HG03039 (cell line): ENCODE measurements at regions not wholly inside any gene's neighbourhood (a gene's known extent, or its start where the extent isn't known, plus 50 kb on each side); places are given as distances from the start of the nearest gene placed in this dataset.
"Not testable (repeated sequence)": the region's sequence is repeated elsewhere in the genome, so short reads cannot be mapped to it uniquely, and the experiment has no call there.

ENCODE experiments used
- ATAC-seq: cut with Tn5 transposase; IDR thresholded peaks from one replicate; pipeline ENCODE4 v1.9.1; 2021; ENCODE audit warnings: mild to moderate bottlenecking, moderate library complexity; ENCODE audit not compliant: unreplicated experiment

GRCh38 chr6:67881706-67882065 lies 753.4 kb upstream of the ADGRB3 start:
- no peak for ATAC-seq

DNA sequence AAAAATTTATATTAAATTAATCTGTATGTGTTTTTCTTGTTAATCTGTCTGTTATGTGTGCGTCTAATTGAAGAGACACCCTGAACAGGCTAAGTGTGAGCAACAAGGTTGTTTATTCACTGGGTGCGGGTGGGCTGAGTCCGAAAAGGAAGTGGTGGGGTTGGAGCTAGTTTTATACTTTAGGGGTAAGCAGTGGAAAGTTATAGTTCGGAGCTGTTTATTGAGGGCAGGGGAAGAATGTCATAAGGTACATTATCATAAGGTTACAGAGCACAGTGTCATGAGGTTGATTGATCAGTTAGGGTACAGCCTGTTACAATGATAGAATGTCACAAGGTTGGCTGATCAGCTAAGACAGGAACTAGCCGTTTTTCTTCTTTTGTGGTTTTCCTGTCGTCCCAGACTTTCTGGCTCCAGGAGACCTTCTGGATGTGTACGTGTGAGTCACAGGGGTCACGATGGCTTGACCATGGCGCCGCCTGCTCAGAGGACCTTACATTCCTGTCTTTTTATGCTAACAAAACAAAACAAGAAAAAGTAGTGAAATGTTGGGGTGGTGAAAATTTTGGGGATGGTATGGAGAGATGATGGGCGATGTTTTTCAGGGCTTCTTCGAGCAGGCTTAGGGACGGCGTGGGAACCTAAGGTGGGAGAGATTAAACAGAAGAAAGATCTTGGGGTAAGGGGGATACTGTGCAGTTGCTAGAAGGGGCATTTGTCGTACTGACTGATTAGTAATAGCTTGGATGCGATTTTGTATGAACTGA lies 754.0 kb upstream of the ADGRB3 start:
- no peak for ATAC-seq

GRCh38 chr6:67880343-67880742 lies 754.7 kb upstream of the ADGRB3 start:
- not testable (repeated sequence) for ATAC-seq

- not testable (repeated sequence) for ATAC-seq
Observed at GRCh38 chr6:67879928-67880327, 755.2 kb upstream of the ADGRB3 start.

GRCh38 chr6:67879105-67879904 lies 755.8 kb upstream of the ADGRB3 start:
- ATAC-seq, result not testable (repeated sequence)

DNA sequence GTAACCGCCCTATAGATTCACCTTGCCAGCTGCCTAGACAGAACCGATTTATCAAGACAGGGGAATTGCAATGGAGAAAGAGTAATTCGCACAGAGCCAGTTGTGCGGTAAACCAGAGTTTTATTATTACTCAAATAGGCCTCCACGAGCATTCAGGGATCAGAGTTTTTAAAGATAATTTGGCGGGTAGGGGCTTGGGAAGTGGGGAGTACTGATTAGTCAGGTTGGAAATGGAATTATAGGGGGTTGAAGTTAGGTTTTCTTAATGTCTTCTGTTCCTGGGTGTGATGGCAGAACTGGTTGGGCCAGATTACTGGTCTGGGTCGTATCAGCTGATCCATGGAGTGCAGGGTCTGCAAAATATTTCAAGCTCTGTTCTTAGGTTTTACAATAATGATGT lies 756.9 kb upstream of the ADGRB3 start:
- ATAC-seq, result not testable (repeated sequence)

GRCh38 chr6:67877288-67877687 lies 757.8 kb upstream of the ADGRB3 start:
- ATAC-seq, result no peak

DNA sequence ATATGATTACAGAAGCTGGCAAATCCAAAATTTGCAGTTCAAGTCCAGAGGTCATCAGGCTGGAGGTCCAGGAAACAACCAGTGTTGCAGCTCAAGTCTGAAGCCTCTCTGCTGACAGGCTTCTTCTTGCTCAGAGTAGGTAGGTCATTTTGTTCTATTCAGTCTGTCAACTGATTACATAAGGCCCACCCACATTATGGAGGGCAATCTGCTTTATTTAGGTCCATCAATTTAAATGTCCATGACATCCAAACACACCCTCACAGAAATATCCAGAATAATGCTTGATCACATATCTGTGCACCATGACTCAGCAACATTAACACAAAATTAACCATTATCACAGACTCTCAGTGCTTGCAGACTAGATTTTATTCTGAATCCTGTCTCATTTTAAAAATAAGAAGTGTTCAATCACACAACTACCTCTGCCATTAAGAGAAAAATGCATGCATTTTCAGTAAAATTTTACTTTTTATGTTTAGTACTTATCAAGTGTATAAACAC lies 759.2 kb upstream of the ADGRB3 start:
- no peak for ATAC-seq

DNA sequence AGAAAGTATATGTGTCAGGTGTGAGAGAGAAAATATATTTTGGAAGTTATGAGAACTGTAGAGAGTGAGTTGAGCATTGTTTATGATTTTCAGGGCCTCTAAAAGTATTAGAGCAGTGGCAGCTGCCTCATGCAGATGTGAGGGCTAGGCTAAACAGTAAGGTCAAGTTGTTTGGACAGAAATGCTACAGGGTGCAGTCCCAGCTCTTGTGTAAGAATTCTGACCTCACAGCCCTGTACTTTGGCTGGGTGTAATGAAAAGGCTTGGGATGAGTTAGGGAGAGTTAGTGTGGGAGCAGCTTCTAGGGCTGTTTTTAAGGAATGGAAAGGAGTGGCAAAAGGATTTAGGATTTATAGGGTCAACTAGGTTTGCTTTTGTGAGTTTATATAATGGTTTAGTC lies 764.8 kb upstream of the ADGRB3 start:
- no peak for ATAC-seq

DNA sequence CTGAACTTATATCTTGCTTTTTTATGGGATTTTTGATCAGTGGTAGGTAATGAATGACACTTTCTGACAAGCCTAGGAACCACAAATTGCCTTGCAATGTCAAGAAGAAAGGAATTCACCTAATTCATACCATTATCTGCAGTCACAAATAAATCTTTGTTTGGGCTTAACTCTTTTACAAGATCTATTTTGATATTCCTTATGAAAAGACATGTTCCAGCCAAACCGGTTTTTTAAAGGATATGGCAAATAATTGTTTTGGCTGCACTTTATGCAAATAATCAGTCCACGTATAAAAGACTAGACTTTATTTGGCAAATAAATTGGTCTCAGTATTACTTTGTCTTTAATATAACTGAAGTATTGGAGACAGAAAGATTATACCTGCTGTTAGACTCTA lies 771.7 kb upstream of the ADGRB3 start:
- ATAC-seq, result no peak

- ATAC-seq, result no peak
Observed at GRCh38 chr6:67854098-67854497, 781.0 kb upstream of the ADGRB3 start.

DNA sequence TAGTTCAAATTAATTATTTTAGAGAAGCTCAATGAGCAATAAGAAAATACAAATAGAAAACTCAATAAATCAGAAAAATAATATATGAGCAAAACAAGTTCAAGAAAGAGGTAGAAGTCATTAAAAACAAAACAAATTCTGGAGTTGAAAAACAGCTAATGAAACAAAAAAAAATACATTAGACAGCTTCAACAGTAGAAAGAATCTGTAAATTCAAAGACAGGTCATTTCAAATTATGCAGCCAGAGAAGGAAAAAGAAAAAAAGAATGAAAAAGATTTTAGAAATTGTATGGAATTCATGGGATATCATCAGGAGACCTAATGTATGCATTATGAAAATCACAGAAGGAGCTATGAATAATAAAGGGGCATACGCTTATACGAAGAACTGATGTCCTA lies 795.3 kb upstream of the ADGRB3 start:
- no peak for ATAC-seq

DNA sequence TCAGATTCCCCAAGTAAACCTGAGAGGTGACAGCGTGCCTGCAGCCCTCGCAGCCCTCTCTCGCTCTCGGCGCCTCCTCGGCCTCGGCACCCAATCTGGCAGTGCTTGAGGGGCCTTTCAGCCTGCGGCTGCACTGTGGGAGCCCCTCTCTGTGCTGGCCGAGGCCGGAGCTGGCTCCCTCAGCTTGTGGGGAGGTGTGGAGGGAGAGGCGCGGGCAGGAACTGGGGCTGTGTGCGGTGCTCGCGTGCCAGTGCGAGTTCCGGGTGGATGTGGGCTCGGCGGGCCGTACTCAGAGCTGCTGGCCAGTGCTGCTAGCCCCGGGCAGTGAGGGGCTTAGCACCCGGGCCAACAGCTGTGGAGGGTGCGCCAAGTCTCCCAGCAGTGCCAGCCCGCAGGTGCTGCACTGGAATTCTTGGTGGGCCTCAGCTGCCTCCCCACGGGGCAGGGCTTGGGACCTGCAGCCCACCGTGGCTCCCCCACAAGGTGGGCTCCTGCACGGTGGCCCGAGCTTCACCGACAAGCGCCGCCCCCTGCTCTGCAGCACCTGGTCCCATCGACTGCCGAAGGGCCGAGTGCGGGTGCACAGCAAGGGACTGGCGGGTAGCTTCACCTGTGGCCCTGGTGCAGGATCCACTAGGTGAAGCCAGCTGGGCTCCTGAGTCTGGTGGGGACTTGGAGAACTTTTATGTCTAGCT lies 809.7 kb upstream of the ADGRB3 start:
- ATAC-seq, result no peak

- no peak for ATAC-seq
Observed at GRCh38 chr6:67818322-67818721, 816.8 kb upstream of the ADGRB3 start.

GRCh38 chr6:67815623-67816022 lies 819.5 kb upstream of the ADGRB3 start:
- no peak for ATAC-seq

DNA sequence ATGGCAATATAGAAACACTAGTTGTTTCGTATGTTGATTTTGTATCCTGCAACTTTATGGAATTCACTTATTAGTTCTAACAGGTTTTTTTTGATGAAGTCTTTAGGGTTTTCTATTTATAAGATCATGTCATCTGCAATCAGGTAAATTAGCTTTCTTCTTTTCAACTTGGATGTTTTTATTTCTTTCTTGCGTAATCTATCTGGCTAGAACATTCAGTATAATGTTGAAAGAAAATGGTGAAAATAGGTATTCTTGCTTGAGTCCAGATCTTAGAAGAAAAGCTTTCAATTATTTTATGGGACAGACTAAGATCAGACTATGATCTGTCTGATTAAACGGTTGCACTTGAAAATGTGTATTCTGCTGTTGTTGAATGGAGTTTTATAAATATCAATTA lies 820.8 kb upstream of the ADGRB3 start:
- no peak for ATAC-seq

DNA sequence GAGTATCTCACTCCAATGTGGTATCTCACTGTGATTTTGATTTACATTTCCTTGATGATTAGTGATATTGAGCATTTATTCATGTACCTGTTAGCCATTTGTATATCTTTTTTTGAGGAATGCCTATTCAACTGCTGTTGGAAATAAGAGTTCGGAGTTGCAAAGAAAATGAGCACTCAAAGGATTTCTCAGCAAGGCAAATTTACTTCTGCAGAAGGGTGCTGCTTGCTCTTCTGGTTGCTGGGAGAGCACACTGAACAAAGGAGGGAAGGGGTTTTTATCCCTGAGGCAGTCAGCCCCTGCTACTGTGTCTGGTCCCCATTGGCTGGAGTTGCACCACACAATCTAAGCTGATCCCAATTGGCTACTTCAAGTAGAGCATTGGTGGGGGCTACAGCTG lies 822.4 kb upstream of the ADGRB3 start:
- no peak for ATAC-seq

DNA sequence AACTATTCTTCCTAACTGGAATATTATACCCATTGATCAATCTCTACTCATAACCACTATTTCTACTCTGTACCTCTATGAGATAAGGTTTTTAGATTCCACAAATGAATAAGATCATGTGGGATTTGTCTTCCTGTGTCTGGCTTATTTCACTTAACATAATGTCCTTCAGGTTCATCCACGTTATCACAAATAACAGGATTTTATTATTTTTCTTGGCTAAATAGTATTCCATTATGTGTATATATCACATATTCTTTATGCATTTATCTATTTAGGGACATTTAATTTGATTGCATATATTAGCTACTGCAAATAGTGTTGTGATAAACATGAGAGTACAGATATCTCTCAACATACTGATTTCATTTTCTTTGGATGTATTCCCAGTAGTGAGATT lies 823.0 kb upstream of the ADGRB3 start:
- no peak for ATAC-seq

- ATAC-seq, result no peak
Observed at GRCh38 chr6:67811239-67812037, 823.6 kb upstream of the ADGRB3 start.

GRCh38 chr6:67804808-67805207 lies 830.3 kb upstream of the ADGRB3 start:
- ATAC-seq, result not testable (repeated sequence)

DNA sequence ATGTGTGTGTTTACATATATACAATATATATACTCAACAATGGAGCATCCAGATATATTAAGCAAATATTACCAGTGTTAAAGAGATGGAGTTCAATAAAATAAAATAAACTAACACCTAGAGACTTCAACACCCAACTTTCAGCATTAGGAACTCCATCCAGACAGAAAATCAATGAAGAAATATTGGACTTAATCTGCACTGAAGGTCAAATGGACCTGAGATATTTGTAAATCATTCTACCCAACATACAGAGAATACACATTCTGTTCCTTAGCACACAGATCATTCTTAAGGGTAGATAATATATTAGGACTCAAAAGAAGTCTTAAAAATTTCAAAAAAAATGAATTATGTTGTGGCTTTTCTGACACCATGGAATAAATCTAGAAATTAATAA lies 832.3 kb upstream of the ADGRB3 start:
- ATAC-seq, result no peak
